GM04504 (cell line): ENCODE measurements at regions not wholly inside any gene's neighbourhood (a gene's known extent, or its start where the extent isn't known, plus 50 kb on each side); places are given as distances from the start of the nearest gene placed in this dataset.

ENCODE experiments used
- DNase-seq: peaks from one replicate; pipeline ENCODE4 v3.0.0-alpha.2; 2012; ENCODE audit warnings: low read depth

GRCh38 chr3:103057003-103057402, 622.2 kb downstream of the ZPLD1 start:
- DNase-seq: no peak

GRCh38 chr3:103057487-103057886, 622.7 kb downstream of the ZPLD1 start:
- no peak for DNase-seq

GRCh38 chr3:103059432-103059831, 624.6 kb downstream of the ZPLD1 start:
- DNase-seq: no peak

GRCh38 chr3:103060242-103060641, 625.4 kb downstream of the ZPLD1 start:
- no peak for DNase-seq

GRCh38 chr3:103067963-103068362, 633.1 kb downstream of the ZPLD1 start:
- DNase-seq: no peak

- no peak for DNase-seq
Observed at GRCh38 chr3:103075282-103075681, 640.5 kb downstream of the ZPLD1 start.

- DNase-seq: no peak
Observed at GRCh38 chr3:103077910-103078309, 643.1 kb downstream of the ZPLD1 start.

- no peak for DNase-seq
Observed at GRCh38 chr3:103082501-103082900, 647.7 kb downstream of the ZPLD1 start.

GRCh38 chr3:103083848-103084631, 649.2 kb downstream of the ZPLD1 start:
- DNase-seq: no peak

GRCh38 chr3:103085465-103085864, 650.6 kb downstream of the ZPLD1 start:
- no peak for DNase-seq

GRCh38 chr3:103089758-103090157, 654.9 kb downstream of the ZPLD1 start:
- DNase-seq: no peak

GRCh38 chr3:103105206-103105605, 670.4 kb downstream of the ZPLD1 start:
- DNase-seq: no peak

GRCh38 chr3:103112273-103112672, 677.5 kb downstream of the ZPLD1 start:
- DNase-seq: no peak

GRCh38 chr3:103126115-103126514, 691.3 kb downstream of the ZPLD1 start:
- no peak for DNase-seq

GRCh38 chr3:103127098-103127630, 692.3 kb downstream of the ZPLD1 start:
- no peak for DNase-seq

GRCh38 chr3:103127737-103128136, 692.9 kb downstream of the ZPLD1 start:
- DNase-seq: no peak

GRCh38 chr3:103134023-103134724, 699.4 kb downstream of the ZPLD1 start:
- no peak for DNase-seq

GRCh38 chr3:103136621-103137020, 701.8 kb downstream of the ZPLD1 start:
- DNase-seq: no peak

- DNase-seq: no peak
Observed at GRCh38 chr3:103137830-103138229, 703.0 kb downstream of the ZPLD1 start.

- no peak for DNase-seq
Observed at GRCh38 chr3:103158183-103158582, 723.4 kb downstream of the ZPLD1 start.

GRCh38 chr3:103166890-103167289, 732.1 kb downstream of the ZPLD1 start:
- no peak for DNase-seq

GRCh38 chr3:103167850-103168249, 733.0 kb downstream of the ZPLD1 start:
- DNase-seq: no peak

GRCh38 chr3:103169289-103169688, 734.5 kb downstream of the ZPLD1 start:
- DNase-seq: no peak
